Inferior parietal cortex (tissue), 1 donor: ENCODE measurements at regions not wholly inside any gene's neighbourhood (a gene's known extent, or its start where the extent isn't known, plus 50 kb on each side); places are given as distances from the start of the nearest gene placed in this dataset.
"Not testable (repeated sequence)": the region's sequence is repeated elsewhere in the genome, so short reads cannot be mapped to it uniquely, and the experiment has no call there.

Experiments
- DNase-seq: peaks from one replicate; pipeline ENCODE4 v3.0.0-alpha.2; 2016; ENCODE audit errors: extremely low spot score

- no peak for DNase-seq
Measured at GRCh38 chr20:56766528-56766927, 137.4 kb downstream of the TFAP2C start.

GRCh38 chr20:56769921-56770600 lies 141.0 kb downstream of the TFAP2C start:
- DNase-seq: no peak

GRCh38 chr20:56773749-56774148 lies 144.6 kb downstream of the TFAP2C start:
- no peak for DNase-seq

- no peak for DNase-seq
Measured at GRCh38 chr20:56774873-56775272, 145.8 kb downstream of the TFAP2C start.

GRCh38 chr20:56776345-56776744 lies 147.2 kb downstream of the TFAP2C start:
- no peak for DNase-seq

- DNase-seq: no peak
Measured at GRCh38 chr20:56778765-56779195, 149.7 kb downstream of the TFAP2C start.

- DNase-seq: no peak
Measured at GRCh38 chr20:56779452-56780143, 150.5 kb downstream of the TFAP2C start.

- no peak for DNase-seq
Measured at GRCh38 chr20:56780266-56780665, 151.2 kb downstream of the TFAP2C start.

GRCh38 chr20:56781108-56781739 lies 152.1 kb downstream of the TFAP2C start:
- no peak for DNase-seq

GRCh38 chr20:56781987-56782560 lies 153.0 kb downstream of the TFAP2C start:
- DNase-seq: not testable (repeated sequence)

GRCh38 chr20:56782814-56783213 lies 153.7 kb downstream of the TFAP2C start:
- not testable (repeated sequence) for DNase-seq

GRCh38 chr20:56783826-56784225 lies 154.7 kb downstream of the TFAP2C start:
- DNase-seq: no peak

GRCh38 chr20:56786503-56786902 lies 157.4 kb downstream of the TFAP2C start:
- no peak for DNase-seq

- DNase-seq: no peak
Measured at GRCh38 chr20:56788041-56788670, 159.1 kb downstream of the TFAP2C start.

GRCh38 chr20:56788671-56789610 lies 159.8 kb downstream of the TFAP2C start:
- no peak for DNase-seq

GRCh38 chr20:56793916-56794315 lies 164.8 kb downstream of the TFAP2C start:
- no peak for DNase-seq

GRCh38 chr20:56795492-56795891 lies 166.4 kb downstream of the TFAP2C start:
- DNase-seq: no peak

- DNase-seq: no peak
Measured at GRCh38 chr20:56796345-56796744, 167.2 kb downstream of the TFAP2C start.

- no peak for DNase-seq
Measured at GRCh38 chr20:56797023-56797422, 167.9 kb downstream of the TFAP2C start.

GRCh38 chr20:56798634-56799033 lies 169.5 kb downstream of the TFAP2C start:
- DNase-seq: no peak

GRCh38 chr20:56799187-56799586 lies 170.1 kb downstream of the TFAP2C start:
- DNase-seq: no peak
